RCC 7860 (cell line): ENCODE measurements at regions not wholly inside any gene's neighbourhood (a gene's known extent, or its start where the extent isn't known, plus 50 kb on each side); places are given as distances from the start of the nearest gene placed in this dataset.

ENCODE experiments used
- DNase-seq: peaks from one replicate; pipeline ENCODE4 v3.0.0-alpha.2; 2015; ENCODE audit warnings: low spot score
- FAIRE-seq: peaks from 2 replicates; lab custom pipeline; 2012; peaks lifted over from hg19 to GRCh38; lab: Jason Lieb, UNC

DNA sequence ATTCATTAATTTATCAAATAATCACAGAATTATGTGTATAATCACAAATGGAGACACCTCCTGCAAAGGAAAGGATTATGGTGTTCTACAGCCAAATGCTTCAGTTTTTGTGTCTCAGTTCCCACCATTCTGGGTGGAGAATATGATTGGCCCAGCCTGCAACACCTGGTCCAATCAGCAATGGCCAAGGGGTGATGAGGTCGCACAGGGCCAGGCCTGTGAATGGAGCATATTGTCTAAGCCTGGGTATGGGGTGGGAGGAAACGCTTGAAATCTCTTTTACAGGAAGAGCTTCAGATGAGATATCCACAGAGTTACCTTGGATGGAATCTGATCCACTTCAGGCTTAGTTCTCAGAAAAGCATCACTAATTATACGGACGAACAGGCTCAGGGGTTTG lies 271.6 kb downstream of the DHX35 start:
- no peak for DNase-seq
- no peak for FAIRE-seq

GRCh38 chr20:39227416-39227815 lies 265.3 kb downstream of the DHX35 start:
- DNase-seq (no peak), FAIRE-seq (no peak)

GRCh38 chr20:39225978-39226377 lies 263.8 kb downstream of the DHX35 start:
- FAIRE-seq: no peak

DNA sequence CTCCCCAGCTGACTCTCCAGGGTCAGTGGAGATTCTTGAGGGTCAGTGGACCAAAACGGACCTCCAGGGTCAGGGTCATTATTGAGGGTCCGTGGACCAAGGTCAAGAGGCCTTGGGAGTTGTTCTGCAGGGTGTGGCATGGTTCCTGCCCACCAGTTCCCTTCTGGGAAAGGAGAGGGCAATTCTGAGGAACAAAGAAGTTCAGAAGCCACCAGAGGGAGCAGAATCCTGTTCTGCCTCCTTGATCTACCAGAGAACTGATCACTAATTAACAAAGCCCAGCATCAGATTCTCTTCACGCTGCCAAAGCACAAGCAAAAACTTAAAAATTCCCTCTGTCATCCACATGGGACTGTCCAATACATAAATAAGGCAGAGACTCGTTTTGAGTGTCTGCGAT lies 263.4 kb downstream of the DHX35 start:
- DNase-seq (no peak), FAIRE-seq (no peak)

More at GRCh38 chr20:39225978-39226377, 263.8 kb downstream of the DHX35 start:
- DNase-seq: no peak

DNA sequence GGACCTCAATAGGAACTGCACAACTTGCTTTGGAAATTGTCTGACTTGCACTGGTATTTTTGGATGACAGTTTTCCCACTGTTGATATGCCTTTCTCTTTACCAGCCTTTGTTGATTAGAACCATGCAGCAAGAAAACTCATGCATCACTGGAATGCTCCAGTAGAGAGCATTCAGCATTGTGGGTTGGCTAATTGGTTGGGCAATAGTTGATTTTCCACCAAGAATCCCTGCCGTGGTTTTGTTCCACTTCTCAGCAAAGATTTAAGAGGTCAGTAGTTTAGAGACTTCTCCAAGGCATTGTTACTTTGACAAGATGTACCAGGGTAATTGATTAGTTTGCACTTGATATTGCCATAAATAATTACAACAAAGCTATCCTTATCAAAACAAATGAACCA lies 260.0 kb downstream of the DHX35 start:
- no peak for FAIRE-seq
- DNase-seq: no peak

GRCh38 chr20:39216195-39216594 lies 254.1 kb downstream of the DHX35 start:
- DNase-seq: no peak
- no peak for FAIRE-seq

DNA sequence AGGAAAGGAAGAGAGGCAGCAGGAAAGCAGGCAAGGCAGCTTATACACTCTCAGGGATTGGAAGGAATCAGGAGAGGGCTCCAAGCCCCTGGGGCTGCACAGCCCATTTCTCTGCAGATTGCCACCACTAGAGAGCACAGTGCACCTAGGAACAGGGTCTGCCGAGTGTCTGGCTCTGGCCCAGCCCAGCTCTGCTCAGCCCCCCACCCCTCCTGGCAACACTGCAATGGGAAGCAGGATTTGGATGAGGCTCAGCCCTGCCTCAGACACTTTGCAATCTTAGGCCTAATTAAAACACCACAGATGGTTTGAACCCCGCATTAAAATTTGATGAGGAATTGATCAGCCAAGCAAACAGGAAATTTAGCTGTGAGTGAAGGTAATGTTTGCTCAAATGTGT lies 252.7 kb downstream of the DHX35 start:
- FAIRE-seq: no peak

DNA sequence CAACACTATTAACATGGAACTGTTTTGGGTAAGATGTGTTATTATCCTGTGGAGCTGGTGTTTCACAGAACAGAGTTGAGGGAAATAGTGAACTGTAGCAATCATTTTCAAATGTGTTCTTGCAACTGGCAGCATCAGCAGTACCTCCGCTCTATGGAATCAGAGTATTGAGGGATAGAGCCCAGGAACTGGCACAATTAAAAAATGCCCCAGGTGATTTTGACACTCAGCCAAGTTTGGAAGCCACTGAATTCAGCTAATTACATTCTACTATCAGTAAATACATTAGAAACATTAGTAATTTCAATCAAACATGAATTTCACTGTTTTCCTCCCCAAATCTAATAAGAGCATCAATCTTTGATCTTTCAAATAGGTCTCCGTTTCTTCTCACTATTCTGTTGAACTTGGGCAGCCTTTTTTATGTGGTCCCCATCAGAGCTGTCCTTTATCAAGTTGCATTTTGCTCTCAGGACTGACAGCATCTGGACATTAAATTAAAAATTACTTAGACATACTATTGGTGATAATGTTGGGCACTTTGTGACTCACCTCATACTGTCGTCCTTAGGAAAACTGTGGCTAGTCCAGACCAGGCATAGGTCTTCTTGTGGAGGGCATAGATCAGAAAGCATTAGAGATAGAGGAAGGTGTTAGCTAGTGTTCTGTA lies 251.5 kb downstream of the DHX35 start:
- DNase-seq: no peak
- FAIRE-seq: no peak

More for the DNA sequence above, 252.7 kb downstream of the DHX35 start:
- DNase-seq: no peak

DNA sequence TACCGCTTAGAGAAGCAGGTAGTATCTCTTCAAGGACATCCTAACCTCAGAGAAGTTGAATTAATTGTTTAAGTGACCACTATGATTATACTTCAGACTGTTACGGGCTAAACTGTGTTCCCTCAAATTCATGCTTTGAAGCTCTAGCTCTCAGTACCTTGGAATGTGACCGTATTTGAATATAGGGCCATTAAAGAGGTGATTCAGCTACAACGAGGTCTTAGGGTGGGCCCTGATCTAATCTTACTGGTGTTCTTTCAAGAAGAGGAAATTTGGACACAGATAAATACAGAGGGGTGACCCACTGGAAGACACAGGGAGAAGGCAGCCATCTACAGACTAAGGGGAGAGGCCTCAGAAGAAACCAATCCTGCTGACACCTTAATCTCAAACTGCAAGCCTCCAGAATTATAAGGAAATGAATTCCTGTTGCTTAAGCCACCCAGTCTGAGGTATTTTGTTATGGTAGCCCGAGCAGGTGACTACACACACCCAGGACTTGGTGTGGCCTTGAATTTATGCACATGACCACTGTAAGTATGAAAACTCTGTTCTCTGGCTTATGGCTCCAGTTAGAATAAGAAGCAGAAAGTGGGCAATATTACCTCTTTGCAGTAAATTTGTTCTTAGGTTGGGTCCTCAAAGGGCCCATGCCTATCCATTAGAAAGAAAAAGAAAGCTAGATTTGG lies 249.1 kb downstream of the DHX35 start:
- DNase-seq (no peak), FAIRE-seq (no peak)

- FAIRE-seq (no peak), DNase-seq (no peak)
Observed at GRCh38 chr20:39210341-39211036, 248.3 kb downstream of the DHX35 start.

DNA sequence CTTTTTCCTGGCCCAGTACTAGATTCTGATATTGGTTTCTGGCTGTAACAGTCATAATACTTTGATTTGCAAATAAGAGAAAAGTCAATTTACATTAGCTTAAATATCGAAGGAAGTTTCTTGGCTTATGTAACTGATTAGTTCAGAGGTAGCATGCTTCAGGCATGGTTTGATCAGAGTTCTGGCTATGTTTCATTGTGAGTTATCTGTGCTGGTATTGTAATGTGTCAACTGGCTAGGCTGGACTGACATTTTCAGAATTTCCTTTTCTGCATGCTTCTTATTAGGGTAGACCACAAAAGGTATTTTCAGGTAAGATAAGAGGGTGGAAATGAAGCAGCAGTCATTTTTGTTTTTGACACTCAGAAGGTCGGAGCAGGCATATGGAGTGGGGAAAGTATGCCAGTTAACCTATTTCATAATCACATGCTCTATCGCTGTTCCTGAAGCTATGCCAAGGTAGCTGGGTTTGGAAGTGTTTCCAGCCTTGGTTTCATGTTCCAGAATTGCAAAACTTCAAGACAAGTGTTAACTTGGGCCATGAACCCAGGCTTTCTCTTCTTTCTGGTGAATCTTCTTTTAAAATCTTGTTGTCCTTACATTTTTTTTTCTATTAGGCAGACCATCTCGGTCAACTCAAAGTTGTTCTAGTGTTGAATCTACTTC lies 244.9 kb downstream of the DHX35 start:
- DNase-seq (no peak), FAIRE-seq (no peak)

- FAIRE-seq: no peak
- no peak for DNase-seq
Observed at GRCh38 chr20:39195582-39196021, 233.5 kb downstream of the DHX35 start.

- DNase-seq (peak; percentile 70), FAIRE-seq (no peak)
Observed at GRCh38 chr20:39190666-39191570, 228.8 kb downstream of the DHX35 start.

GRCh38 chr20:39188266-39188765 lies 226.2 kb downstream of the DHX35 start:
- DNase-seq (no peak), FAIRE-seq (no peak)

DNA sequence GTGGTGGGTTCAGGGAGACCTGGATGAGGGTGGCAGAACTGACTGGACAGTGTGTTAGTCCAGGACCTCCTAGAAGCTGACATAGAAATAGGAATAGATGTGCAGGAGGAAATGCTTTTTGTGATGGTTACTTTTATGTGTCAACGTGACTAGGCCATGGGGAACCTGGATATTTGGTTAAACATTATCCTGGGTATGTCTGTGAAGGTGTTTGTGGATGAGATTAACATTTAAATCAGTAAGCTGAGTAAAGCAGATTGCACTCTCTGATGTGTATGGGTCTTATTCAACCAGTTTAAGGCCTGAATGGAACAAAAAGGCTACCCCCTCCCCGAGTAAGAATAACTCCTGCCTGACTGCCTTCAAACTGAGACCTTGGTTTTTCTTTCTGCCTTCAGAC lies 219.3 kb downstream of the DHX35 start:
- no peak for DNase-seq
- FAIRE-seq: no peak

- DNase-seq (no peak), FAIRE-seq (no peak)
Observed at GRCh38 chr20:39176457-39176856, 214.3 kb downstream of the DHX35 start.

DNA sequence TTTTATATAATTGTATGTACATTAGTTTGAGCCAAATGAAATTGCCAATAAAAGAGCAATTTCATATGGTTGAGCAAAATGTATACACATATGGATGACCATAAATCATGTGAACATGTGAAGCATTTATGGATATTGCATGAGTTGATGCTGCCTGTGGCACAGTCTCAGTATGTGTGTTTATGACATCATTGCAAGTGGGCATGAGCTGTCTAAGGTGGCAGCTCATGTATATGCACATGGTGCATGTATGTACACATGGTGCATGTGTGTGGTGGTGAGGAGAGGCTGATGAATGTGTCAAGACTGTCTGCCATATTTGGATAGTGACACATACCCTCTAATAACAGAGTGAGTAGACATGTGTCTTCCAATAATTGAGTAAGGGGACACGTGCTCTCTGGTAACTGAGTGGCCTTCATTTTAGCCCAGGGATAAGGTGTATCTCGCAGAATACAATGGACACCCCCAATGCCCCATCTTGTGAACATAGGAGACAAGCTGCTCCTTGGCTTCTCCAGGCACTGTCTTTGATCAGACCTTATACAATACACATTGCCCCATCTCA lies 208.8 kb downstream of the DHX35 start:
- no peak for FAIRE-seq
- DNase-seq: no peak

GRCh38 chr20:39165099-39165498 lies 203.0 kb downstream of the DHX35 start:
- no peak for FAIRE-seq
- no peak for DNase-seq

- DNase-seq: no peak
- FAIRE-seq: no peak
Observed at GRCh38 chr20:39164642-39165041, 202.5 kb downstream of the DHX35 start.

GRCh38 chr20:39163993-39164392 lies 201.8 kb downstream of the DHX35 start:
- FAIRE-seq (no peak), DNase-seq (no peak)
